SU-DHL-6 (cell line): ENCODE measurements at regions not wholly inside any gene's neighbourhood (a gene's known extent, or its start where the extent isn't known, plus 50 kb on each side); places are given as distances from the start of the nearest gene placed in this dataset.

Source experiments
- H2AFZ ChIP-seq: fragments of 200-600 bp; sonication (generic); 2 replicates; pipeline ENCODE4 v1.6.1; 2014; ENCODE audit warnings: low read depth, mild to moderate bottlenecking, moderate library complexity, mixed read lengths, antibody characterized with exemption, low read length; ENCODE audit not compliant: severe bottlenecking
- H3F3A ChIP-seq: fragments of 200-600 bp; shearing (Covaris generic); 2 replicates; pipeline ENCODE4 v1.6.0; 2016; ENCODE audit warnings: antibody characterized with exemption, mild to moderate bottlenecking; ENCODE audit not compliant: insufficient read depth
- H3K27ac ChIP-seq: fragments of 200-600 bp; sonication (generic); 2 replicates; pipeline ENCODE4 v1.5.1; 2016; ENCODE audit warnings: low read depth, mild to moderate bottlenecking, low read length, moderate library complexity, mixed read lengths
- H3K27me3 ChIP-seq: fragments of 200-600 bp; sonication (generic), shearing (Covaris generic); 2 replicates; pipeline ENCODE4 v1.6.0; 2014; ENCODE audit warnings: mild to moderate bottlenecking, low read length
- H3K36me3 ChIP-seq: fragments of 200-600 bp; sonication (generic); 2 replicates; pipeline ENCODE4 v1.6.1; 2014; ENCODE audit warnings: mild to moderate bottlenecking, low read length, mixed read lengths
- H3K4me2 ChIP-seq: fragments of 300-600, 200-600 bp; shearing (Covaris generic), sonication (generic); 2 replicates; pipeline ENCODE4 v1.6.0; 2014; ENCODE audit warnings: low read length, low read depth, mild to moderate bottlenecking; ENCODE audit not compliant: poor library complexity, severe bottlenecking
- H3K4me3 ChIP-seq: fragments of 200-600 bp; sonication (generic); 2 replicates; pipeline ENCODE4 v1.5.1; 2014; ENCODE audit warnings: antibody characterized with exemption, low read length, mild to moderate bottlenecking, mixed read lengths; ENCODE audit not compliant: insufficient read depth, poor library complexity, severe bottlenecking
- H3K79me2 ChIP-seq: fragments of 200-600 bp; sonication (generic); 2 replicates; pipeline ENCODE4 v1.6.1; 2014; ENCODE audit warnings: mild to moderate bottlenecking, low read length, moderate library complexity; ENCODE audit not compliant: insufficient read depth
- H3K9ac ChIP-seq: fragments of 200-600 bp; sonication (generic); 2 replicates; pipeline ENCODE4 v1.7.0; 2014; ENCODE audit warnings: mild to moderate bottlenecking, low read length
- H3K9me2 ChIP-seq: fragments of 200-600 bp; sonication (generic); replicated peaks from 2 replicates; pipeline ENCODE4 v1.6.1; 2014; ENCODE audit warnings: low read length; ENCODE audit not compliant: insufficient read depth
- H3K9me3 ChIP-seq: fragments of 200-600 bp; sonication (generic); 2 replicates; pipeline ENCODE4 v1.6.1; 2014; ENCODE audit warnings: low read length, mixed read lengths; ENCODE audit not compliant: insufficient read depth
- H4K20me1 ChIP-seq: fragments of 200-600 bp; sonication (generic); 2 replicates; pipeline ENCODE4 v1.6.1; 2014; ENCODE audit warnings: low read depth, mild to moderate bottlenecking, antibody characterized with exemption, low read length, moderate library complexity, mixed read lengths
- EZH2phosphoT487 ChIP-seq: fragments of 200-600 bp; sonication (generic), shearing (Covaris generic); conservative IDR thresholded peaks from 2 replicates; pipeline ENCODE4 v1.6.1; 2018; ENCODE audit warnings: mild to moderate bottlenecking, antibody characterized with exemption, low read length, moderate library complexity, mixed read lengths
- TF ChIP-seq, protein P1 (sequence below): fragments of 200-600 bp; sonication (generic); IDR thresholded peaks from one replicate; pipeline ENCODE4 v1.5.1; 2017; ENCODE audit warnings: antibody characterized with exemption, mild to moderate bottlenecking, low read length, moderate library complexity; ENCODE audit not compliant: insufficient read depth, poor library complexity, severe bottlenecking

DNA sequence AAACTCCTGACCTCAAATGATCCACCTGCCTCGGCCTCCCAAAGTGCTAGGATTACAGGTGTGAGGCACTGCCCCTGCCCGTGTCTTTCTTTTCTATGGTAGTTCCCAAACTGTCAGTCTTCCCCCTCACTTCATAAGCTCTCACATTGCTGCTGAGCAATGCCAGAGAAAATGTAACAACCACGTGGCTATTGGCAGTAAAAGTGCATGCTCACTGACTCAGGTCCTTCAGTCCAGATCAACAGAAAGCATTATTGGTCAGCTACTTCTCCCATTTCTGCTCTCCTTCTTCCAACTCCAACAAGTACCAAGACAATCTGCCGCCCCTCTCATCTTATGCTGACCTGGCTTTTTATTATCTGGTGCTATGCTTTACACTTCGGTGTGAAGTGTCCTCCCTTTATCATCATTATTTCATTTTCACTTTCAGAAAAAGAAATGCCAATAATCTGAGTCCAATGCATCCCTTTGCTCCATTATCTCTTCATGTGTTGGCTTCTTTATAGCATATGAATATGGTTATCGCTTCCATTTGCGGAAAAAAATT is 133.8 kb upstream of the UGT8 start:
- no peak overlapping the region for H3K4me2 ChIP-seq
- H3K27ac ChIP-seq, result no peak overlapping the region
- H3K27me3 ChIP-seq, result no peaks in the 10 kb centered on the region
- H3K36me3 ChIP-seq, result no peaks in the 10 kb centered on the region
- H2AFZ ChIP-seq, result no peak overlapping the region
- no peak for TF ChIP-seq EZH2phosphoT487
- TF ChIP-seq, protein P1, sequence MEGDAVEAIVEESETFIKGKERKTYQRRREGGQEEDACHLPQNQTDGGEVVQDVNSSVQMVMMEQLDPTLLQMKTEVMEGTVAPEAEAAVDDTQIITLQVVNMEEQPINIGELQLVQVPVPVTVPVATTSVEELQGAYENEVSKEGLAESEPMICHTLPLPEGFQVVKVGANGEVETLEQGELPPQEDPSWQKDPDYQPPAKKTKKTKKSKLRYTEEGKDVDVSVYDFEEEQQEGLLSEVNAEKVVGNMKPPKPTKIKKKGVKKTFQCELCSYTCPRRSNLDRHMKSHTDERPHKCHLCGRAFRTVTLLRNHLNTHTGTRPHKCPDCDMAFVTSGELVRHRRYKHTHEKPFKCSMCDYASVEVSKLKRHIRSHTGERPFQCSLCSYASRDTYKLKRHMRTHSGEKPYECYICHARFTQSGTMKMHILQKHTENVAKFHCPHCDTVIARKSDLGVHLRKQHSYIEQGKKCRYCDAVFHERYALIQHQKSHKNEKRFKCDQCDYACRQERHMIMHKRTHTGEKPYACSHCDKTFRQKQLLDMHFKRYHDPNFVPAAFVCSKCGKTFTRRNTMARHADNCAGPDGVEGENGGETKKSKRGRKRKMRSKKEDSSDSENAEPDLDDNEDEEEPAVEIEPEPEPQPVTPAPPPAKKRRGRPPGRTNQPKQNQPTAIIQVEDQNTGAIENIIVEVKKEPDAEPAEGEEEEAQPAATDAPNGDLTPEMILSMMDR, result no peak
- H3K9me2 ChIP-seq, result no peaks in the 10 kb centered on the region
- no peaks in the 10 kb centered on the region for H3K9me3 ChIP-seq
- no peak overlapping the region for H3K9ac ChIP-seq
- no peaks in the 10 kb centered on the region for H3F3A ChIP-seq
- no peak overlapping the region for H3K4me3 ChIP-seq
- no peaks in the 10 kb centered on the region for H4K20me1 ChIP-seq
- no peaks in the 10 kb centered on the region for H3K79me2 ChIP-seq

DNA sequence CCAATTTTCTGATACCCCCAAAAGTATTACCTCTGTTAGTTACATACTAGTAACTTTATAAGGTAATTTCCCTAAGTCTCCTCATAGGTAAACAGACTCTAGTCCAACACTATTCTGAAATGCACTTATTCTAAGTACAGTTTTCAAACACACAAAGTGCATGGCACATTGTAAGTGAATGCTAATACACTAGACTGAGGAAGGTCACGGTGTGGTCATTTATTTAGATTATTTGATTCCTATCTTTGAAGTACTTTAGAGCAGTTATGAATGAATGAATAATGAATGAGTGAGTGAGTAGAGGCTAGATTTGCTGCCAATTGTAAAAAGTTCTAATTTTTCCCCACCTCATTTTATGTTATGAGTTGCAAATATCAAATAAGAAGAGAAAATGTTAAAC is 132.8 kb upstream of the UGT8 start:
- H3K36me3 ChIP-seq, result no peaks in the 10 kb centered on the region
- no peak overlapping the region for H3K4me2 ChIP-seq
- H3K9ac ChIP-seq, result no peak overlapping the region
- TF ChIP-seq, protein P1, result no peak
- no peak for TF ChIP-seq EZH2phosphoT487
- no peaks in the 10 kb centered on the region for H3K27me3 ChIP-seq
- H3K9me3 ChIP-seq, result no peaks in the 10 kb centered on the region
- no peak overlapping the region for H3K27ac ChIP-seq
- no peaks in the 10 kb centered on the region for H3K9me2 ChIP-seq
- no peak overlapping the region for H3K4me3 ChIP-seq
- H2AFZ ChIP-seq, result no peak overlapping the region
- H4K20me1 ChIP-seq, result no peaks in the 10 kb centered on the region
- no peaks in the 10 kb centered on the region for H3K79me2 ChIP-seq
- H3F3A ChIP-seq, result no peaks in the 10 kb centered on the region

DNA sequence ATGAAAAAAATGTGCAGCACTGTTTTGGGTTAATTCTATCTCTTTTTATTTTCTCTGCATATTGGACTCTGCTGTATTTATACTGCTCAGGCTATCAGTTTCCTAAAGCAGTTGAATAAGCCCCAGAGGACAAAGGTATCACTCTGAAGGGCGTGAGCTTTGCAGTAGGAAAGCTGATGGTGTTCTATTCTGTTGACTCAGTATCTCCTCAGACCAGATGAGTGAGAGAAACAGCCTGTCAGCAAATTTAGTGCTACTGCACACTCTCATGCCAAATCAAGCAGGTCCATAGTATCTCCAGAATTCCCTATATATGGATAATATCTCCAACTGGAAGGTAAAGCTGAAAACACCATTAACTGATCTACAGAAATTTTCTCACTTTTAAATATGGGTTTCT is 132.3 kb upstream of the UGT8 start:
- no peak for TF ChIP-seq EZH2phosphoT487
- no peak overlapping the region for H3K4me3 ChIP-seq
- H3K27me3 ChIP-seq, result no peaks in the 10 kb centered on the region
- H3K9ac ChIP-seq, result no peak overlapping the region
- H4K20me1 ChIP-seq, result no peaks in the 10 kb centered on the region
- H3K9me2 ChIP-seq, result no peaks in the 10 kb centered on the region
- no peaks in the 10 kb centered on the region for H3K36me3 ChIP-seq
- H3K9me3 ChIP-seq, result no peaks in the 10 kb centered on the region
- H2AFZ ChIP-seq, result no peak overlapping the region
- no peaks in the 10 kb centered on the region for H3F3A ChIP-seq
- no peak overlapping the region for H3K27ac ChIP-seq
- no peaks in the 10 kb centered on the region for H3K79me2 ChIP-seq
- no peak overlapping the region for H3K4me2 ChIP-seq

DNA sequence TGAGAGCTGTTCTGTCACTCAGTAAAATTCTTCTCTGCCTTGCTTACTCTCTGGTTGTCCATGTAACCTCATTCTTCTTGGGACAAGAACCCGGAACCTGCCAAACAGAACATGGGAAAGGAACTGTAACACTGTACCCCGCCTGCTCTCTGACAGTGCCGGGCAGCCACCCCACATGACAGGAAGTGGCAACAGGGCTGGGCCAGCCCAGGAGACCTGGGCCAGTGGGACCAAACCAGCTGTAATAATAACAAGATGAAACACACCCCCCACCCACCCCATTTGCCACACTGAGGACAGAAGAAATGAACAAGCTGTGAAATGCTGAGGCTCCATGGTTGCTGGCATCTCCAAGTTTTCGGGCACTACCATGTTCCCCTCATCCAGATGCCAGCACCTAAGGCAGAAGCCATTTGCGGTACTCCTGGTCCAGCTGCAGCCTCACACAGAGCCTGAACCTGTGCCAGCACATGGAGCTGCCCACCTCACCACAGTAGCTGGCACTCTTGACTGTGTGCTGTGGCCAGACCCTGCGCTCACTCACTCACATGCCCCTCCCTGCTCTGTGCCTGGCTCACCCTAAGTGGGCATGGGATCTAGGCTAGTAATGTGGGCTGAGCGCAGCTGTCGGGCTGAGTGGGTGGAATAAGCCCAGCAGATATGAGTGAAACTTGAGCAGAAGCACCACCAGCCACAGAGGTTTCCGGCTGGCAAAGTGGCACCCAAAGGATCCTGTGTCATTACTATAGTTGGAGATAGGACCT is 126.2 kb upstream of the UGT8 start:
- Histone ChIP-seq H3K27me3 (no peaks in the 10 kb centered on the region), H3K36me3 (no peaks in the 10 kb centered on the region), H3K4me3 (no peak overlapping the region), H3K9me3 (no peaks in the 10 kb centered on the region), H3K4me2 (no peak overlapping the region), H3K27ac (no peak overlapping the region), H2AFZ (no peak overlapping the region), H3K9ac (no peak overlapping the region), H3F3A (no peaks in the 10 kb centered on the region), H3K9me2 (no peaks in the 10 kb centered on the region), H3K79me2 (no peaks in the 10 kb centered on the region), H4K20me1 (no peaks in the 10 kb centered on the region)
- TF ChIP-seq EZH2phosphoT487, result no peak
- TF ChIP-seq, protein P1, result no peak
